ENCODE measurements at regions not wholly inside any gene's neighbourhood (a gene's known extent, or its start where the extent isn't known, plus 50 kb on each side); places are given as distances from the start of the nearest gene placed in this dataset.
"Not testable (repeated sequence)": the region's sequence is repeated elsewhere in the genome, so short reads cannot be mapped to it uniquely, and the experiment has no call there.

GRCh38 chr7:66459783-66460413 lies 168.8 kb upstream of the KCTD7 start:
- TF ChIP-seq, protein P1, sequence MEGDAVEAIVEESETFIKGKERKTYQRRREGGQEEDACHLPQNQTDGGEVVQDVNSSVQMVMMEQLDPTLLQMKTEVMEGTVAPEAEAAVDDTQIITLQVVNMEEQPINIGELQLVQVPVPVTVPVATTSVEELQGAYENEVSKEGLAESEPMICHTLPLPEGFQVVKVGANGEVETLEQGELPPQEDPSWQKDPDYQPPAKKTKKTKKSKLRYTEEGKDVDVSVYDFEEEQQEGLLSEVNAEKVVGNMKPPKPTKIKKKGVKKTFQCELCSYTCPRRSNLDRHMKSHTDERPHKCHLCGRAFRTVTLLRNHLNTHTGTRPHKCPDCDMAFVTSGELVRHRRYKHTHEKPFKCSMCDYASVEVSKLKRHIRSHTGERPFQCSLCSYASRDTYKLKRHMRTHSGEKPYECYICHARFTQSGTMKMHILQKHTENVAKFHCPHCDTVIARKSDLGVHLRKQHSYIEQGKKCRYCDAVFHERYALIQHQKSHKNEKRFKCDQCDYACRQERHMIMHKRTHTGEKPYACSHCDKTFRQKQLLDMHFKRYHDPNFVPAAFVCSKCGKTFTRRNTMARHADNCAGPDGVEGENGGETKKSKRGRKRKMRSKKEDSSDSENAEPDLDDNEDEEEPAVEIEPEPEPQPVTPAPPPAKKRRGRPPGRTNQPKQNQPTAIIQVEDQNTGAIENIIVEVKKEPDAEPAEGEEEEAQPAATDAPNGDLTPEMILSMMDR (conservative IDR thresholded peaks at IDR 0.05; ENCODE audit: low read depth, low read length), result not testable (repeated sequence)
- not testable (repeated sequence) for TF ChIP-seq POLR2A (IDR thresholded peaks at IDR 0.05; ENCODE audit: low read depth, low read length); USF2 (IDR thresholded peaks at IDR 0.05; ENCODE audit: low read depth, low read length); CEBPB (IDR thresholded peaks at IDR 0.05; ENCODE audit: low read depth, low read length); MXI1 (IDR thresholded peaks at IDR 0.05; ENCODE audit: borderline replicate concordance, low read depth, low read length); FOS (IDR thresholded peaks at IDR 0.05; ENCODE audit: low read depth, low read length); SMC3 (IDR thresholded peaks at IDR 0.05; ENCODE audit: low read depth, low read length); BHLHE40 (IDR thresholded peaks at IDR 0.05; ENCODE audit: low read depth, low read length); RFX5 (IDR thresholded peaks at IDR 0.05; ENCODE audit: low read depth, low read length); MAZ (IDR thresholded peaks at IDR 0.05; ENCODE audit: borderline replicate concordance, low read depth, low read length)
